ENCODE measurements at regions not wholly inside any gene's neighbourhood (a gene's known extent, or its start where the extent isn't known, plus 50 kb on each side); places are given as distances from the start of the nearest gene placed in this dataset.

- FAIRE-seq (no peak), DNase-seq (ENCODE audit: insufficient read length, low spot score) (no peak)
- no peak for TF ChIP-seq POU2F2 (IDR thresholded peaks at IDR 0.05; ENCODE audit: low read depth, low read length)
- no peak for TF ChIP-seq POLR2A (IDR thresholded peaks at IDR 0.05; ENCODE audit: low read depth, low read length)
- TF ChIP-seq POLR2AphosphoS5 (IDR thresholded peaks at IDR 0.05; ENCODE audit: low read depth, low read length) = no peak
- no peak for TF ChIP-seq TAF1 (IDR thresholded peaks at IDR 0.05; ENCODE audit: low read depth, low read length)
- no peak for TF ChIP-seq SPI1 (IDR thresholded peaks at IDR 0.05; ENCODE audit: low read depth, low read length)
- no peak for TF ChIP-seq PAX5 (IDR thresholded peaks at IDR 0.05; ENCODE audit: insufficient read depth, low read length, severe bottlenecking)
Observed at GRCh38 chr1:63129184-63129583, 193.2 kb upstream of the FOXD3 start.

- TF ChIP-seq SPI1 (IDR thresholded peaks at IDR 0.05; ENCODE audit: low read depth, low read length) = no peak
- no peak for TF ChIP-seq TAF1 (IDR thresholded peaks at IDR 0.05; ENCODE audit: low read depth, low read length)
- FAIRE-seq (no peak), DNase-seq (ENCODE audit: insufficient read length, low spot score) (no peak)
Observed at GRCh38 chr1:63129855-63130254, 192.5 kb upstream of the FOXD3 start.

GRCh38 chr1:63134501-63135173, 187.7 kb upstream of the FOXD3 start:
- FAIRE-seq (no peak), DNase-seq (ENCODE audit: insufficient read length, low spot score) (no peak)
- TF ChIP-seq PAX5 (IDR thresholded peaks at IDR 0.05; ENCODE audit: insufficient read depth, low read length, severe bottlenecking) (no peak), SPI1 (IDR thresholded peaks at IDR 0.05; ENCODE audit: low read depth, low read length) (no peak), POLR2AphosphoS5 (IDR thresholded peaks at IDR 0.05; ENCODE audit: low read depth, low read length) (no peak), POLR2A (IDR thresholded peaks at IDR 0.05; ENCODE audit: low read depth, low read length) (no peak)

- no peak for FAIRE-seq
Observed at GRCh38 chr1:63135174-63135512, 187.2 kb upstream of the FOXD3 start.

GRCh38 chr1:63135801-63136200, 186.6 kb upstream of the FOXD3 start:
- DNase-seq (ENCODE audit: insufficient read length, low spot score) = no peak
- TF ChIP-seq TAF1 (IDR thresholded peaks at IDR 0.05; ENCODE audit: low read depth, low read length) = no peak
- no peak for TF ChIP-seq PAX5 (IDR thresholded peaks at IDR 0.05; ENCODE audit: insufficient read depth, low read length, severe bottlenecking)
- no peak for TF ChIP-seq POU2F2 (IDR thresholded peaks at IDR 0.05; ENCODE audit: low read depth, low read length)
- TF ChIP-seq POLR2AphosphoS5 (IDR thresholded peaks at IDR 0.05; ENCODE audit: low read depth, low read length) = no peak
- no peak for TF ChIP-seq POLR2A (IDR thresholded peaks at IDR 0.05; ENCODE audit: low read depth, low read length)
- no peak for TF ChIP-seq SPI1 (IDR thresholded peaks at IDR 0.05; ENCODE audit: low read depth, low read length)
- FAIRE-seq = no peak

More at GRCh38 chr1:63135174-63135512, 187.2 kb upstream of the FOXD3 start:
- TF ChIP-seq POU2F2 (IDR thresholded peaks at IDR 0.05; ENCODE audit: low read depth, low read length) (no peak), POLR2A (IDR thresholded peaks at IDR 0.05; ENCODE audit: low read depth, low read length) (no peak), TAF1 (IDR thresholded peaks at IDR 0.05; ENCODE audit: low read depth, low read length) (no peak)
- no peak for DNase-seq (ENCODE audit: insufficient read length, low spot score)

GRCh38 chr1:63142001-63142400, 180.4 kb upstream of the FOXD3 start:
- FAIRE-seq (no peak), DNase-seq (ENCODE audit: insufficient read length, low spot score) (no peak)
- TF ChIP-seq PAX5 (IDR thresholded peaks at IDR 0.05; ENCODE audit: insufficient read depth, low read length, severe bottlenecking) (no peak), POLR2A (IDR thresholded peaks at IDR 0.05; ENCODE audit: low read depth, low read length) (no peak), POLR2AphosphoS5 (IDR thresholded peaks at IDR 0.05; ENCODE audit: low read depth, low read length) (no peak), POU2F2 (IDR thresholded peaks at IDR 0.05; ENCODE audit: low read depth, low read length) (no peak), SPI1 (IDR thresholded peaks at IDR 0.05; ENCODE audit: low read depth, low read length) (no peak), TAF1 (IDR thresholded peaks at IDR 0.05; ENCODE audit: low read depth, low read length) (no peak)

GRCh38 chr1:63143482-63143881, 178.9 kb upstream of the FOXD3 start:
- FAIRE-seq (no peak), DNase-seq (ENCODE audit: insufficient read length, low spot score) (no peak)
- TF ChIP-seq POLR2A (IDR thresholded peaks at IDR 0.05; ENCODE audit: low read depth, low read length) = no peak
- no peak for TF ChIP-seq TAF1 (IDR thresholded peaks at IDR 0.05; ENCODE audit: low read depth, low read length)
- no peak for TF ChIP-seq POU2F2 (IDR thresholded peaks at IDR 0.05; ENCODE audit: low read depth, low read length)
- TF ChIP-seq PAX5 (IDR thresholded peaks at IDR 0.05; ENCODE audit: insufficient read depth, low read length, severe bottlenecking) = no peak
- TF ChIP-seq POLR2AphosphoS5 (IDR thresholded peaks at IDR 0.05; ENCODE audit: low read depth, low read length) = no peak
- no peak for TF ChIP-seq SPI1 (IDR thresholded peaks at IDR 0.05; ENCODE audit: low read depth, low read length)

- DNase-seq (ENCODE audit: insufficient read length, low spot score) (no peak), FAIRE-seq (no peak)
- TF ChIP-seq PAX5 (IDR thresholded peaks at IDR 0.05; ENCODE audit: insufficient read depth, low read length, severe bottlenecking) (no peak), POU2F2 (IDR thresholded peaks at IDR 0.05; ENCODE audit: low read depth, low read length) (no peak), TAF1 (IDR thresholded peaks at IDR 0.05; ENCODE audit: low read depth, low read length) (no peak), POLR2A (IDR thresholded peaks at IDR 0.05; ENCODE audit: low read depth, low read length) (no peak), SPI1 (IDR thresholded peaks at IDR 0.05; ENCODE audit: low read depth, low read length) (no peak), POLR2AphosphoS5 (IDR thresholded peaks at IDR 0.05; ENCODE audit: low read depth, low read length) (no peak)
Observed at GRCh38 chr1:63147783-63148182, 174.6 kb upstream of the FOXD3 start.

GRCh38 chr1:63148825-63149645, 173.3 kb upstream of the FOXD3 start:
- peak; percentile 82 for FAIRE-seq

GRCh38 chr1:63152572-63152971, 169.8 kb upstream of the FOXD3 start:
- FAIRE-seq (no peak), DNase-seq (ENCODE audit: insufficient read length, low spot score) (no peak)
- no peak for TF ChIP-seq TAF1 (IDR thresholded peaks at IDR 0.05; ENCODE audit: low read depth, low read length)
- TF ChIP-seq POLR2AphosphoS5 (IDR thresholded peaks at IDR 0.05; ENCODE audit: low read depth, low read length) = no peak
- no peak for TF ChIP-seq POU2F2 (IDR thresholded peaks at IDR 0.05; ENCODE audit: low read depth, low read length)
- no peak for TF ChIP-seq SPI1 (IDR thresholded peaks at IDR 0.05; ENCODE audit: low read depth, low read length)
- no peak for TF ChIP-seq PAX5 (IDR thresholded peaks at IDR 0.05; ENCODE audit: insufficient read depth, low read length, severe bottlenecking)
- no peak for TF ChIP-seq POLR2A (IDR thresholded peaks at IDR 0.05; ENCODE audit: low read depth, low read length)

More at GRCh38 chr1:63148825-63149645, 173.3 kb upstream of the FOXD3 start:
- no peak for TF ChIP-seq POLR2AphosphoS5 (IDR thresholded peaks at IDR 0.05; ENCODE audit: low read depth, low read length)
- TF ChIP-seq SPI1 (IDR thresholded peaks at IDR 0.05; ENCODE audit: low read depth, low read length) = no peak
- TF ChIP-seq POU2F2 (IDR thresholded peaks at IDR 0.05; ENCODE audit: low read depth, low read length) = no peak
- no peak for TF ChIP-seq TAF1 (IDR thresholded peaks at IDR 0.05; ENCODE audit: low read depth, low read length)
- peak; percentile 3 for DNase-seq (ENCODE audit: insufficient read length, low spot score)

Data from GM12891 (cell line).